ENCODE measurements at regions not wholly inside any gene's neighbourhood (a gene's known extent, or its start where the extent isn't known, plus 50 kb on each side); places are given as distances from the start of the nearest gene placed in this dataset.

DNA sequence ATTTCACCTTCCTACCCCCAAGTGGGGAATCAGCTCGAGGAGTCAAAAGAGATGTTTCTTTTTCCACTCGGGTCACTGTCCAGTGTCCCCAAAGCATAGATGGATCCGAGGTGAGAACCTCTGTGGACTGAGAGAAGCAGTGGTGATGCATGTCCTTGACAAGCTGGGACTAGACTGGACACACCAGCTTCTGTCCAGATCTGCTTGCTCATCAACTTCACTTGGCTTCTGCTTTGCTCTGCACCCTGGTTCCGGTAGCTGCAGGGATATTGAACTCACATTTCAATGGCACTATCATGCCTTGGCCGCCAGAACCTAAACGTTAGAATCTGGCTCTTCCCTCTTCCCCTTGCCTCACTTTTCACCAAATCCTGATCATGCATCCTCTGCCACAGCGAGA lies 50.3 kb upstream of the CXCL12 start:
- TF ChIP-seq Cebpa-rat (IDR thresholded peaks at IDR 0.05), result no peak
- H3K27me3 ChIP-seq, result no peaks in the 10 kb centered on the region
- no peak overlapping the region for H3K4me3 ChIP-seq

DNA sequence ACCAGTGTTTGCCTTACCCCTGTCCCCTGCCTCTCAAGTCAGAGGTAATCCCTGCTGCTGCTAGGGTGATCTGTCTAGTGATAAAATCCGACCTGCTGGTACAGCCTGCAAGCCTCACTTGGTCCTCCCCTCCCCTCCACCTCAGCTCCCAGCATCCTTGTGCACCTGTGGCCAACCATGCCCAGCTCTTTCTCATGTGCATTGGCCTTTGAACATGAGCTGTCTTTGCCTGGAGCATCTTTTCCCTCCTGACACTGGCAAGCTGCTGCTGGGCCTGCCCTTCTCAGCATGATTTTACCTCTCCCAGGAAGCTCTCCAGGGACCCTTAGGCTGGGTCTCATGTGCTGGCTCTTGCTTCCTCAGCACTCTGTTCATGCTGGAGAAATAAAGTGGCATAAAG lies 51.3 kb upstream of the CXCL12 start:
- Histone ChIP-seq H3K9ac (peak overlapping the region in 1 of 11 experiments; percentile 92; a peak in 1 of 22 replicates), H3K27ac (peak overlapping the region in 3 of 11 experiments; percentile 98; a peak in 6 of 22 replicates), H3K27me3 (no peaks in the 10 kb centered on the region), H3K4me2 (peak overlapping the region in 3 of 11 experiments; percentile 83 to 84 (median 84); a peak in 6 of 22 replicates), H3K9me3 (replicated peaks in 1 of 11) (peaks cover 0 to 32% (median 19%) of the 10 kb centered on the region in 11 experiments; a peak in 17 of 22 replicates), H3K36me3 (no peaks in the 10 kb centered on the region), H4K20me1 (no peaks in the 10 kb centered on the region), H3K4me3 (no peak overlapping the region), H3K4me1 (peaks cover 0 to 62% (median 9%) of the 10 kb centered on the region in 10 experiments; a peak in 10 of 20 replicates)
- TF ChIP-seq Cebpa-rat (IDR thresholded peaks at IDR 0.05), result no peak

More for the DNA sequence above, 50.3 kb upstream of the CXCL12 start:
- peak overlapping the region in 3 of 11 experiments; percentile 5 to 32 (median 18); a peak in 2 of 22 replicates for H3K27ac ChIP-seq
- peaks cover 6 to 42% (median 19%) of the 10 kb centered on the region in 11 experiments; a peak in 17 of 22 replicates for H3K9me3 ChIP-seq (replicated peaks in 1 of 11)
- peak overlapping the region in 3 of 11 experiments; percentile 32 to 84 (median 83); a peak in 5 of 22 replicates for H3K4me2 ChIP-seq
- H3K4me1 ChIP-seq, result peaks cover 0 to 56% (median 9%) of the 10 kb centered on the region in 10 experiments; a peak in 10 of 20 replicates
- no peak overlapping the region; a peak in 1 of 22 replicates for H3K9ac ChIP-seq
- no peaks in the 10 kb centered on the region for H3K36me3 ChIP-seq
- H4K20me1 ChIP-seq, result no peaks in the 10 kb centered on the region

DNA sequence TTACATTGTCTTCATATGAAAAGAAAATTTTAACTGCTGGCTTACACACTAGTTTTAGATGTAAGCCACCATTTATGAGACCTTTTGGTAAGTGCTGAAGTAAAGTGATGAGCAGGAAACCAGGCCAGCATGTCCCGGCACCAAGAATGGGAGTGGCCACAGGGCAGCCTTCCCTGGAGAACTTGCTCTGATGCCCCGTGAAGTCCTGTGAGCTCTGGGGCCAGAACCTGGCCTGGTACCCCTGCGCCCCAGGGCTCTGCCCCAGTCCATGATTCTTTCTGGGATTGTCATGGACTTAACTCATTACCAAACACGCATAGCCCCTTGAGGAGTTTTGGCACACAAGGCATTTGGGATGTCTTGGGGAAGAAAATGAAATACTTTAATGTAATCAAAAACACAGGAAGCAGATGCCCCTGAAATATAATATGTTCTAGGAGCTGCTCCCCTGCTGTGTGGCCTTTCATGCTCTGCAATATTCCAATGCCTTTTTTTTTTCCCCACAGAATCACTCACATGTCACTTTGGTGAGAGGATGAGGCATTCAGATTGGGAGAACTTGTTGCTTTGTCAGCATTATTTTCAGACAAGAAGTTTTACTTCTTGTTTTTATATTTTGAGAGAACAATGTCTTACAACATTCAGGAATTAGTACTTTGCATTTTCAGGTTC lies 53.1 kb upstream of the CXCL12 start:
- H3K9ac ChIP-seq, result peak overlapping the region in 5 of 11 experiments; percentile 31 to 92 (median 85); a peak in 9 of 22 replicates
- no peak for TF ChIP-seq Cebpa-rat (IDR thresholded peaks at IDR 0.05)
- H3K4me1 ChIP-seq, result peaks cover 0 to 62% (median 9%) of the 10 kb centered on the region in 10 experiments; a peak in 10 of 20 replicates
- no peaks in the 10 kb centered on the region for H3K36me3 ChIP-seq
- no peaks in the 10 kb centered on the region for H4K20me1 ChIP-seq
- peaks cover 0 to 16% (median 11%) of the 10 kb centered on the region in 11 experiments; a peak in 17 of 22 replicates for H3K9me3 ChIP-seq (replicated peaks in 1 of 11)
- H3K27ac ChIP-seq, result peak overlapping the region in 5 of 11 experiments; percentile 71 to 98 (median 98); a peak in 10 of 22 replicates
- no peaks in the 10 kb centered on the region for H3K27me3 ChIP-seq
- H3K4me3 ChIP-seq, result 0 out of 20 replicates have a peak overlapping the region, but pooled peaks of 1 of the 10 experiments have one; percentile 3
- H3K4me2 ChIP-seq, result peak overlapping the region in 5 of 11 experiments; percentile 59 to 84 (median 83); a peak in 10 of 22 replicates

DNA sequence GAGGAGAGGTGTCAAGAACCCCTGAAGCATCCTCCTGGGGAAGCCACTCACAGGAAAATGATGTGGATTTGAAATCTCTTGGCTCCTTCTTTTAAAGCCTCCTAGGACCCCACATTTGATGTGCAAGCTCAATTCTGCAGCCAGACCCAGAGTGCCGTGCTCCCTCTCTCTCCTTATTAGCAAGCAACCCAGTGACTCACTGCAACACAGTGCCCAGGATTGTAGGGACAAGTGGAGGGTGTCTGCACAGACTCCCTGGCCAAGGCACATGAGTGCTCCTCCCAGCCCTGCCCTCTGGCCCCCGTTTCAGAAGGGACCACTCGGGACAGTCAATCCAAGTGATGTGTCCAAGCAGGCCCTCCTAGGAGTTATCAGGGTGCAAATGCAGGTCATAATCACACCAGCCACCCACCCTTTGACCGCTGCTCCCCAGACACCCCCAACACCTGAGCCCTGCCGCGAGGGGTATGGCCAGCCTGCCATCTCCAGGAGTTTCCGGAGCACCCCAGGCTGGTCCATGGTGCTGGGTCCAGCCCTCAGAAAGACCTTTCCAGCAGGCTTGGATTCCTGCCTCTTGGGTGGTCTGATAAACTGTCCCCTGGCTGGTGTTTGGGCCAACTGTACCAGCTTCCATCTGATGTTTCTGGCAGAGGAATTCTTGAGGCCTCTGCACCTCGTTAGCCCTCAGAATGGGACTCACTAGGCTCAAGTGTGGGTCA lies 54.5 kb upstream of the CXCL12 start:
- H3K9me3 ChIP-seq (replicated peaks in 1 of 11), result peaks cover 2 to 13% (median 4%) of the 10 kb centered on the region in 11 experiments; a peak in 16 of 22 replicates
- H3K27me3 ChIP-seq, result no peaks in the 10 kb centered on the region
- no peaks in the 10 kb centered on the region for H3K36me3 ChIP-seq
- TF ChIP-seq Cebpa-rat (IDR thresholded peaks at IDR 0.05), result no peak
- no peak overlapping the region for H3K4me3 ChIP-seq
- H3K4me2 ChIP-seq, result peak overlapping the region in 5 of 11 experiments; percentile 59 to 90 (median 83); a peak in 9 of 22 replicates
- no peaks in the 10 kb centered on the region for H4K20me1 ChIP-seq
- peaks cover 0 to 59% (median 9%) of the 10 kb centered on the region in 10 experiments; a peak in 10 of 20 replicates for H3K4me1 ChIP-seq
- H3K27ac ChIP-seq, result peak overlapping the region in 5 of 11 experiments; percentile 71 to 98 (median 98); a peak in 10 of 22 replicates
- H3K9ac ChIP-seq, result peak overlapping the region in 4 of 11 experiments; percentile 69 to 92 (median 86); a peak in 8 of 22 replicates

DNA sequence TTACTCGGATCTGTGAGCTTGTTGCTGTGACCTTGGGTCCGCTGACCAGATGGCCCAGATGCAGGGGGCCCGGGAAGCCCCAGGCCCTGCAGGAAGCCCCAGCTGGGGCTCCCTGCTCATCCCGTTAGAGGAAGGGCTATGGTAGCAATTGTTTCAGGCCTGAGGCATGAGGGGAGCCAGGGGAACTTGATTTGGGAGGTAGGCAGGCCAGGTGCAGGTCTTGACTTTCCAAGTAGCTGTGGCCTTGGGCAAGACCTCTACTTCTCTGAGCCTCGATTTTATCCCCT lies 55.0 kb upstream of the CXCL12 start:
- Histone ChIP-seq H3K27me3 (no peaks in the 10 kb centered on the region), H3K4me1 (peaks cover 0 to 56% (median 9%) of the 10 kb centered on the region in 10 experiments; a peak in 10 of 20 replicates), H3K27ac (peak overlapping the region in 5 of 11 experiments; percentile 71 to 98 (median 98); a peak in 9 of 22 replicates), H3K9ac (peak overlapping the region in 3 of 11 experiments; percentile 85 to 92 (median 86); a peak in 7 of 22 replicates), H4K20me1 (no peaks in the 10 kb centered on the region), H3K9me3 (replicated peaks in 1 of 11) (peaks cover 5 to 18% (median 9%) of the 10 kb centered on the region in 11 experiments; a peak in 20 of 22 replicates), H3K4me2 (peak overlapping the region in 3 of 11 experiments; percentile 83 to 90 (median 84); a peak in 6 of 22 replicates), H3K36me3 (no peaks in the 10 kb centered on the region), H3K4me3 (no peak overlapping the region)
- TF ChIP-seq Cebpa-rat (IDR thresholded peaks at IDR 0.05), result no peak

DNA sequence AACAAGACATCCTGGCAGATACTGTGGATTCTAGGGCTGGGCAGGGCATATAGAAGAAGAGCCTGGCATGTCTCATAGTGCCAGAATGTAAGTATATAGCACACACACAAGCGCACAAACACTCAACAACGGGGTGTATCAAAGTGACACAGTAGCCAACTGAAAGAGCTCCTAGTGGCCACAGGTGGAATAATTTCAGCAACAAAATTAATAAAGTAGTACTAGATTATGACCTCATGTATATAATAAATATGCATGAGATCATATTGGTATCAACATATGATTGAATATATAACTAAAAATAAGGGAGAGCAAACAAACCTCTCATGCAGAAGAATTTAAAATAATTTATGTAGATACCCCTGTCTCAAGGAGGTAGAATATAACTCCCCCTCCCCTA lies 72.4 kb upstream of the CXCL12 start:
- H3K4me2 ChIP-seq, result no peak overlapping the region
- peaks cover 0 to 40% (median 7%) of the 10 kb centered on the region in 10 experiments; a peak in 11 of 20 replicates for H3K4me1 ChIP-seq
- peaks cover 0 to 23% (median 8%) of the 10 kb centered on the region in 11 experiments; a peak in 9 of 22 replicates for H3K9me3 ChIP-seq (replicated peaks in 1 of 11)
- no peaks in the 10 kb centered on the region for H4K20me1 ChIP-seq
- no peaks in the 10 kb centered on the region for H3K27me3 ChIP-seq
- H3K36me3 ChIP-seq, result no peaks in the 10 kb centered on the region
- no peak overlapping the region for H3K4me3 ChIP-seq
- H3K9ac ChIP-seq, result no peak overlapping the region
- no peak overlapping the region for H3K27ac ChIP-seq
- TF ChIP-seq Cebpa-rat (IDR thresholded peaks at IDR 0.05), result no peak

DNA sequence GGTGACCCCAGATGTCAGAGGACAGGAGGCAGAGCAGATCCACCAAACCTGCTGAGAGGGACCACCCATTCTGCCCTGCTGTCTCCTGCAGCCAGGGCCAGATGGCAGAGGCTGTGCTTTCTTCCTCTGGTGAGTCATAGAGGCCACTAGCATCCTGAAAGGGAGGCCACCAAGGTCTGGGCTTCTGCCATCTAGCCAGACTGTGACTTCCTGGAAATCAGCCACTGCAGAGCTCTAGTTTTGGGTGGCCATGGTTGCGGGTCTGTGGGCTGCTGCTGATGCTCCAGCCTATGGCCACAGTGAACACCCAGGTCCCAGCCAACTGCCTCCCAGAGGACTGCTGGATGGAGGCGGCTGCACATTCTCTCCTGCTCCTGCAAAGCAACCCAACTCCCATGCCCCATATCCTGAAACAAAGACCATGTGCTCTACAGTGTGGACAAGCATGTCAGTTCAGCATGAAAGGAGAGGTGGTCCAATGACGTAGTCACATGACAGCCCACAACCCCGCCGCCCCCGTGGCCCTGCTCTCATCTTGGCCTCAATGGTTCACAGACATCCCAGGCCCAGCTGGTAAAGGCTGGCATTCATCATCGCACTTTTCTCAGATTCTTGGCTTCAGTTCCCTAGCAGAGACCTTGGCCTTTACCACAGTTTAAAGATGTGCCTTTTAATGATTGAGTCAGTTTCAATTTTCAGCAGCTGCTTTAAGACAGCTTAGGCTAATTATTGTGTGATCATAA lies 73.9 kb upstream of the CXCL12 start:
- Histone ChIP-seq H3K9me3 (replicated peaks in 1 of 11) (peaks cover 0 to 15% (median 3%) of the 10 kb centered on the region in 11 experiments; a peak in 8 of 22 replicates), H3K4me3 (no peak overlapping the region), H3K4me2 (peak overlapping the region in 8 of 11 experiments; percentile 15 to 77 (median 37); a peak in 12 of 22 replicates), H3K27me3 (no peaks in the 10 kb centered on the region), H4K20me1 (no peaks in the 10 kb centered on the region), H3K36me3 (no peaks in the 10 kb centered on the region), H3K4me1 (peaks cover 0 to 49% (median 7%) of the 10 kb centered on the region in 10 experiments; a peak in 11 of 20 replicates), H3K27ac (no peak overlapping the region), H3K9ac (no peak overlapping the region)
- TF ChIP-seq Cebpa-rat (IDR thresholded peaks at IDR 0.05), result no peak

DNA sequence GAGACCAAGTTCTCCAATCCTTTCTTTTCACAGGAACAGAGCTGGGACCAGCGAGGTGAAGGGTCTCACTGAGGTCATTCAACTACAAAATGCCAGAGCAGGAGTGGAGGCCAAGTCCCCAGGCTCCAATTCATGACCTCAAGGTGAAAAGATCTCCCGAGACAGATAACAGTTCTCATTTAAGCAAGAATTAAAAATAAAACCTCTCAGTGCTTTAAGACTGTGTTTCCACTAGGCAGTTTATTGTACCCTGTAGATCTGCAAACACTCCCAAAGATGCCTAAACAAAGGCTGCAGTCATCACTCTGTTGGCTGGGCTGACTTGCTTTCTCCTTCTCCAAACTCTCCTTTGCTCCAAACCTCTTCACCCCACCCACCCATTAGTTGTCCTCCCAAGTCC lies 74.8 kb upstream of the CXCL12 start:
- H3K4me1 ChIP-seq, result peaks cover 0 to 57% (median 7%) of the 10 kb centered on the region in 10 experiments; a peak in 11 of 20 replicates
- no peaks in the 10 kb centered on the region for H3K36me3 ChIP-seq
- no peak overlapping the region for H3K27ac ChIP-seq
- no peak for TF ChIP-seq Cebpa-rat (IDR thresholded peaks at IDR 0.05)
- peaks cover 0 to 10% (median 0%) of the 10 kb centered on the region in 11 experiments; a peak in 5 of 22 replicates for H3K9me3 ChIP-seq (replicated peaks in 1 of 11)
- H3K9ac ChIP-seq, result no peak overlapping the region
- H4K20me1 ChIP-seq, result no peaks in the 10 kb centered on the region
- no peak overlapping the region for H3K4me3 ChIP-seq
- peak overlapping the region in 2 of 11 experiments; percentile 47 to 77; a peak in 1 of 22 replicates for H3K4me2 ChIP-seq
- no peaks in the 10 kb centered on the region for H3K27me3 ChIP-seq
